Left ventricle myocardium inferior (tissue), 1 donor: ENCODE measurements at regions not wholly inside any gene's neighbourhood (a gene's known extent, or its start where the extent isn't known, plus 50 kb on each side); places are given as distances from the start of the nearest gene placed in this dataset.
"Not testable (repeated sequence)": the region's sequence is repeated elsewhere in the genome, so short reads cannot be mapped to it uniquely, and the experiment has no call there.

Experiments used
- DNase-seq: peaks from one replicate; pipeline ENCODE4 v3.0.0-alpha.2; 2020
- H3K27ac ChIP-seq: fragments of 200-600 bp; replicated peaks from 2 replicates; pipeline ENCODE4 v1.8.0; 2021
- H3K27me3 ChIP-seq: fragments of 200-600 bp; 2 replicates; pipeline ENCODE4 v1.8.0; 2021; ENCODE audit warnings: low read depth
- H3K36me3 ChIP-seq: fragments of 200-600 bp; 2 replicates; pipeline ENCODE4 v1.8.0; 2021
- H3K4me1 ChIP-seq: fragments of 200-600 bp; 2 replicates; pipeline ENCODE4 v1.8.0; 2021
- H3K4me3 ChIP-seq: fragments of 200-600 bp; 2 replicates; pipeline ENCODE4 v1.8.0; 2021; ENCODE audit warnings: mild to moderate bottlenecking, moderate library complexity
- H3K9me3 ChIP-seq: fragments of 200-600 bp; replicated peaks from 2 replicates; pipeline ENCODE4 v1.8.0; 2021
- CTCF ChIP-seq: fragments of 200-600 bp; IDR thresholded peaks from 2 replicates; pipeline ENCODE4 v1.8.0; 2021; ENCODE audit warnings: antibody characterized with exemption, mild to moderate bottlenecking, borderline replicate concordance
- intact Hi-C: fragments of 100-400 bp; cut with micrococcal nuclease; formaldehyde crosslinking; loops from one replicate; pipeline ENCODE4 v1.11.0; 2022
- donor health status: DM: no; HTN: yes; CAD: no; lungs with severe emphysema.

DNA sequence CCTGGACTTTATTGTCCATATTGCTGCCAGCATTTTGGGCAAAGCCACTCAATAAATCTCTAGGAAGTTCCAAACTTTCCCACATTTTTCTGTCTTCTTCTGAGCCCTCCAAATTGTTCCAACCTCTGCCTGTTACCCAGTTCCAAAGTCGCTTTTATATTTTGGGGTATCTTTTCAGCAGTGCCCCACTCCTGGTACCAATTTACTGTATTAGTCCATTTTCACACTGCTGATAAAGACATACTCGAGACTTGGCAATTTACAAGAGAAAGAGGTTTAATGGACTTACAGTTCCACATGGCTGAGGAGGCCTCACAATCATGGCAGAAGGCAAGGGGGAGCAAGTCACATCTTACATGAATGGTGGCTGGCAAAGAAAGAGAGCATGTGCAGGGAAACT, 53.4 kb downstream of the AHSP start:
- H3K4me1 ChIP-seq, intact Hi-C loops, H3K27ac ChIP-seq, H3K36me3 ChIP-seq, H3K4me3 ChIP-seq, H3K27me3 ChIP-seq, DNase-seq: not testable (repeated sequence)
- H3K9me3 ChIP-seq: peaks cover 86% of the 10 kb centered on the region

DNA sequence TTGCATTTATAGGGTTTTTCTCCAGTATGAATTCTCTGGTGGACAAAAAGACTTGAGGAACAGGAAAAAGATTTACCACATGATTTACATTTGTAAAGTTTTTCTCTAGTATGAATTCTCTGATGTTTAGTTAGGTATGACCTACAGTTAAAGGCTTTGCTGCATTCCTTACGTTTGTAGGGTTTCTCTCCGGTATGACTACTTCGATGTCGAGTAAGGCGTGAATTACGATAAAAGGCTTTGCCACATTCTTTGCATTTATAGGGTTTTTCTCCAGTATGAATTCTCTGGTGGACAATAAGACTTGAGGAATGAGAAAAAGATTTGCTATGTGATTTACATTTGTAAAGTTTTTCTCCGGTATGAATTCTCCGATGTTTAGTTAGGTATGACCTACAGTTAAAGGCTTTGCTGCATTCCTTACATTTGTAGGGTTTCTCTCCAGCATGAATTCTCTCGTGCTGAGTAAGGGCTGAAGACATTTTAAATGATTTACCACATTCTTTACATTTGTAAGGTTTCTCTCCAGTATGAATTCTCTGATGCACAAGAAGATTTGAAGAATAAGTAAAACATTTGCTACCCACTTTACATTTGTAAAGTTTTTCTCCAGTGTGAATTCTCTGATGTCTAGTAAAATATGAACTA, 74.2 kb downstream of the AHSP start:
- peaks cover 100% of the 10 kb centered on the region for H3K9me3 ChIP-seq
- intact Hi-C loops: not testable (repeated sequence)

DNA sequence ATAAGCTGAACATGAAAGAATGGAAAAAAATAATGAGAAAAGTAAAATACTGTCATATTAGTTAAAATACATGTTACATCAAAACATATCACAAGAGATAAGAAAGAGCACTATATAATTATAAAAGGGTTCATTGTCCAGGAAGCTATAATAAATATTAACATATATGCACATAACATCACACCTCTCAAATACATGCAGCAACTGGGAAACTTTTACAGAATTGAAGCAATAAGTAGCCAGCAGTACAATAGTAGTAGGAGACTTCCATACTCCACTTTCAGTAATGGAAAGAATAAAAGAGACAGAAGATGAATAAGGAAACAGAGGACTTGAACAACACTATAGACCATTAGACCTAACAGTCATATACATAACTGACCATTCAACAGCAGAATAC, 90.4 kb downstream of the AHSP start:
- no peaks in the 10 kb centered on the region for H3K4me1 ChIP-seq
- H3K36me3 ChIP-seq: no peaks in the 10 kb centered on the region
- intact Hi-C loops: no loop called here
- H3K27me3 ChIP-seq: peaks cover 4% of the 10 kb centered on the region
- H3K27ac ChIP-seq: no peak overlapping the region
- no peak for TF ChIP-seq CTCF
- no peak overlapping the region for H3K4me3 ChIP-seq
- peaks cover 59% of the 10 kb centered on the region for H3K9me3 ChIP-seq
- no peak for DNase-seq

More for the DNA sequence above, 74.2 kb downstream of the AHSP start:
- not testable (repeated sequence) for H3K4me3 ChIP-seq, H3K36me3 ChIP-seq, H3K27ac ChIP-seq, DNase-seq, H3K27me3 ChIP-seq, H3K4me1 ChIP-seq

GRCh38 chr16:31636433-31636832, 108.7 kb downstream of the AHSP start:
- TF ChIP-seq CTCF: no peak
- intact Hi-C loops: no loop called here
- DNase-seq: no peak
- peaks cover 8% of the 10 kb centered on the region for H3K27me3 ChIP-seq
- H3K9me3 ChIP-seq: peaks cover 7% of the 10 kb centered on the region
- no peaks in the 10 kb centered on the region for H3K36me3 ChIP-seq
- H3K4me3 ChIP-seq: no peak overlapping the region
- no peak overlapping the region for H3K27ac ChIP-seq
- no peaks in the 10 kb centered on the region for H3K4me1 ChIP-seq

- Histone ChIP-seq H3K27ac (no peak overlapping the region), H3K4me3 (no peak overlapping the region), H3K4me1 (no peaks in the 10 kb centered on the region), H3K36me3 (no peaks in the 10 kb centered on the region), H3K27me3 (peaks cover 14% of the 10 kb centered on the region), H3K9me3 (peaks cover 11% of the 10 kb centered on the region)
- TF ChIP-seq CTCF: no peak
- no peak for DNase-seq
- intact Hi-C loops: no loop called here
Measured at GRCh38 chr16:31641279-31641678, 113.6 kb downstream of the AHSP start.

DNA sequence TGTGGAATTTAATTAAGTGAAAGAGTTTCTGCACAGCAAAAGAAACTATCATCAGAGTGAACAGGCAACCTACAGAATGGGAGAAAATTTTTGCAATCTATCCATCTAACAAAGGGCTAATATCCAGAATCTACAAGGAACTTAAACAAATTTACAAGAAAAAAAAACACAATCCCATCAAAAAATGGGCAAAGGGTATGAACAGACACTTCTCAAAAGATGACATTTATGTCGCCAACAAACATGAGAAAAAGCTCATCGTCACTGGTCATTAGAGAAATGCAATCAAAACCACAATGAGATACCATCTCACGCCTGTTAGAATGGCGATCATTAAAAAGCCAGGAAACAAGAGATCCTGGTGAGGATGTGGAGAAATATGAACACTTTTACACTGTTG, 128.0 kb downstream of the AHSP start:
- H3K27me3 ChIP-seq: peaks cover 15% of the 10 kb centered on the region
- H3K27ac ChIP-seq, H3K4me3 ChIP-seq, H3K36me3 ChIP-seq, DNase-seq, H3K4me1 ChIP-seq, intact Hi-C loops: not testable (repeated sequence)
- peaks cover 47% of the 10 kb centered on the region for H3K9me3 ChIP-seq

DNA sequence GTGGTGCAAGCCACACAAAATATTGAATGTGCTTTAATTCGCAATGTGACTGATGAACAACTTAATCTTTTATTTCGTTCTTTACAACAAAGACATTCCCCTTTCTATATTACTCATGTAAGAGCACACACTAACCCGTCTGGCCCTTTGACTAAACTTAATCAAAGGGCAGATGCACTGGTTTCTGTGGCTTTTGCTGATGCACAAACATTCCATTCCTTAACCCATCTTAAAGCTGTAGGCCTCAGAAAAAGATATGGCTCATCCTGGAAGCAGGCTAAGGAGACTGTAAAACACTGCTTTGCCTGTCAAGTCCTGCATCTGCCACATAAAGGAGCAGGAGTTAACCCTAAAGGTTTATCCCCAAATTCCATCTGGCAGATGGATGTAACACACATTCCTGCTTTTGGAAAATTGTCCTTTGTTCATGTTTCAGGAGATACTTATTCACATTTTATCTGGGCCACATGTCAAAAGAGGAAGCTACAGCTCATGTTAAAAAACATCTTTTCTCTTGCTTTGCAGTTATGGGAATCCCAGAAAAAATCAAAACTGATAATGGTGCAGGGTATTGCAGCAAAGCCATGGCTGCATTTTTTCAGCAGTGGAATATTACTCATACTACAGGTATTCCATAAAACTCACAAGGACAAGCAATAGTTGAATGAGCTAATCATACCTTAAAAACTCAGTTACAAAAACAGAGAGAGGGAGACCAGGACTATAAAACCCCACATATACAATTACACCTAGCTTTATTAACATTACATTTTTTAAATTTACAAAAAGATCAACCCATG, 137.2 kb downstream of the AHSP start:
- TF ChIP-seq CTCF: no peak
- H3K27me3 ChIP-seq: peaks cover 13% of the 10 kb centered on the region
- H3K4me1 ChIP-seq: no peaks in the 10 kb centered on the region
- no peak overlapping the region for H3K4me3 ChIP-seq
- H3K36me3 ChIP-seq: no peaks in the 10 kb centered on the region
- H3K27ac ChIP-seq: no peak overlapping the region
- intact Hi-C loops: no loop called here
- H3K9me3 ChIP-seq: peaks cover 35% of the 10 kb centered on the region
- no peak for DNase-seq
